Memory B cell (primary cell): ENCODE measurements at regions not wholly inside any gene's neighbourhood (a gene's known extent, or its start where the extent isn't known, plus 50 kb on each side); places are given as distances from the start of the nearest gene placed in this dataset.

ENCODE experiments used
- ATAC-seq: fragments of 150-1000 bp; cut with Tn5 transposase; 2 replicates; pipeline ENCODE4 v1.10.0; 2021; ENCODE audit warnings: low read depth, mild to moderate bottlenecking, moderate library complexity
- DNase-seq, 2 donors: peaks; one replicate each; pipeline ENCODE4 v3.0.0; 2022; ENCODE audit warnings: low spot score in 2 of 2
- H3K27ac Mint-ChIP-seq: one replicate; pipeline ENCODE4 v1.8.0; 2022; ENCODE audit warnings: mild to moderate bottlenecking, moderate library complexity, mixed read lengths
- H3K27me3 Mint-ChIP-seq: one replicate; pipeline ENCODE4 v1.8.0; 2022; ENCODE audit warnings: mixed read lengths
- H3K36me3 Mint-ChIP-seq: one replicate; pipeline ENCODE4 v1.8.0; 2022; ENCODE audit warnings: mild to moderate bottlenecking, mixed read lengths
- H3K4me1 Mint-ChIP-seq: one replicate; pipeline ENCODE4 v1.8.0; 2022; ENCODE audit warnings: mixed read lengths
- H3K4me3 Mint-ChIP-seq: one replicate; pipeline ENCODE4 v1.8.0; 2022; ENCODE audit warnings: mild to moderate bottlenecking, moderate library complexity, mixed read lengths
- H3K9me3 Mint-ChIP-seq: one replicate; pipeline ENCODE4 v1.8.0; 2022; ENCODE audit warnings: mixed read lengths

GRCh38 chr3:113138839-113139743 is 72.3 kb upstream of the BOC start:
- no peak for DNase-seq

GRCh38 chr3:113140876-113141275 is 70.5 kb upstream of the BOC start:
- peaks cover 3% of the 10 kb centered on the region for H3K4me1 Mint-ChIP-seq
- peaks cover 4% of the 10 kb centered on the region for H3K27me3 Mint-ChIP-seq
- DNase-seq = no peak
- H3K36me3 Mint-ChIP-seq = peaks cover 3% of the 10 kb centered on the region
- H3K9me3 Mint-ChIP-seq = no peaks in the 10 kb centered on the region
- H3K4me3 Mint-ChIP-seq = no peak overlapping the region
- ATAC-seq = no peak
- H3K27ac Mint-ChIP-seq = no peak overlapping the region

More at GRCh38 chr3:113138839-113139743, 72.3 kb upstream of the BOC start:
- H3K4me3 Mint-ChIP-seq = no peak overlapping the region
- no peaks in the 10 kb centered on the region for H3K9me3 Mint-ChIP-seq
- peaks cover 3% of the 10 kb centered on the region for H3K27me3 Mint-ChIP-seq
- ATAC-seq = no peak
- no peak overlapping the region for H3K27ac Mint-ChIP-seq
- peaks cover 3% of the 10 kb centered on the region for H3K36me3 Mint-ChIP-seq
- peaks cover 3% of the 10 kb centered on the region for H3K4me1 Mint-ChIP-seq

- H3K4me3 Mint-ChIP-seq = no peak overlapping the region
- peaks cover 4% of the 10 kb centered on the region for H3K27me3 Mint-ChIP-seq
- H3K4me1 Mint-ChIP-seq = peaks cover 3% of the 10 kb centered on the region
- peaks cover 3% of the 10 kb centered on the region for H3K36me3 Mint-ChIP-seq
- ATAC-seq (no peak), DNase-seq (no peak)
- H3K27ac Mint-ChIP-seq = no peak overlapping the region
- no peaks in the 10 kb centered on the region for H3K9me3 Mint-ChIP-seq
Measured at GRCh38 chr3:113141543-113141942, 69.8 kb upstream of the BOC start.

DNA sequence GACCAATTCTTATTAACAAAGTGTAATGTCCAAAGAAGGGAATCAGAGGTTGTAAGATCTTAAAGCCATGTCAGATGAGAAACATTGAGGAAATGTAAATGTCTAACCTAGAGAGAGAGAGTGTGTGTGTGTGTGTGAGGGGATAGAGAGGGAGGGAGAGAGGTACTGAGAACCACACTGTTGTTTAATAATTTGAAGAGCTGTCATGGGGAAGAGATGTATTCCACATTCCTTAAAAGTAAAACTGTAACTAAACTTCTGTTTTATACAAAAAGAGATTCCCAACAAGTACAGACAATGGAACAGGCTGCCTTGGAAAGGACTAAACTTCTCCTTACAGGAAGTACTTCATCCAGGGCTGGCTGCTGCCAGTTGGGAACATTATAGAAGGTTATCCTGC is 68.9 kb upstream of the BOC start:
- Mint-ChIP-seq H3K27ac (no peak overlapping the region), H3K27me3 (peaks cover 4% of the 10 kb centered on the region), H3K36me3 (peaks cover 3% of the 10 kb centered on the region), H3K9me3 (no peaks in the 10 kb centered on the region), H3K4me3 (no peak overlapping the region), H3K4me1 (peaks cover 3% of the 10 kb centered on the region)
- ATAC-seq (no peak), DNase-seq (no peak)

GRCh38 chr3:113143353-113143752 is 68.0 kb upstream of the BOC start:
- Mint-ChIP-seq H3K4me1 (peaks cover 3% of the 10 kb centered on the region), H3K9me3 (no peaks in the 10 kb centered on the region), H3K4me3 (no peak overlapping the region), H3K27ac (no peak overlapping the region), H3K27me3 (peaks cover 4% of the 10 kb centered on the region), H3K36me3 (peaks cover 3% of the 10 kb centered on the region)
- DNase-seq = no peak
- ATAC-seq = no peak

DNA sequence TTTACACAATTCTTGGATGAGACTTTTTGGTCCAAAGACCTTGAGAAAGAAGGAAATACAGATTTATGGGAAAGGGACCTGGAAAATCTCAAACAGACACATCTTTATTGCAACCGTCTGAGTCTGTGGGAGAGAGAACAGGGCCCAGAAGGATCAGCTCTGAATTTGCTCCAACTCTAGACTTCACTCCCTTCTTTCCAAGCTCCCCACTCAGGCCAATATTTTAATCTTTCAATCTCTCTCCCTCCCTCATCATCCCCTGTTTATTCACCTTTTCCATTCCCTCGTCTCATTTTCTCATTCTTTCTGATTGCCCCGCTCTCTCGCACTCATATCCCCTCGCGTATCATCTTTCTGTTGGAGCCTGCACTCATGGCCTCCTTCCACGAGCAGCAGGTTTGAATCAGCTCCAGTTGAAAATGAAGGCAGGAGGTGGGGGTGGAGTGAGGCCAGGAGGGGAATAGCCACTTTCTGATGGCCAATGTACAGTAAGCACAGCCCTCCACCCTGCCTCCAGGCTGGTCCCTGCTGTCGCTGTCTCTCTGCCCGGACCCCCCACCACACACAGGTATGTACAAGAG is 63.6 kb upstream of the BOC start:
- Mint-ChIP-seq H3K36me3 (peaks cover 3% of the 10 kb centered on the region), H3K27ac (no peak overlapping the region), H3K27me3 (peaks cover 1% of the 10 kb centered on the region), H3K4me1 (no peaks in the 10 kb centered on the region), H3K4me3 (no peak overlapping the region), H3K9me3 (no peaks in the 10 kb centered on the region)
- ATAC-seq (no peak), DNase-seq (no peak)

DNA sequence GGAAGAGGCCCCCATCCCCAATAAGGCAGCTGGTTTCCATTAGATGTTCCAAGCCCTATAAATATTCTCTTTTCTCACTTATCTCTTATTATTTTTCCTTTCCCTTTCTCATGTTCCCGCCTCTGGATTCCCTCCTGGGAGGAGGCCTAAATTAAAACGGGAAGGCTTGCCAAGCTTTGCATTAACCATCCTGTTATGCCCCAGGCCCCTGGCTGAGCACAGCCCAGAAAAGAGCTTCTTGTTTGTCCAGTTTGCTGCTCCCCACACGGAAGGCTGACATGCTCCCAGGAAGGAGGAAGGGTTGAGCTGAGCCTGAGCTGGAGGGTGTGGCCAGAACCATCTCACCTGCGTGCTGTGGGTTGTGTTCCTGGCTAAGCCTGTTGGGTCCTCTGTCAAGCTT is 63.1 kb upstream of the BOC start:
- no peaks in the 10 kb centered on the region for H3K4me1 Mint-ChIP-seq
- H3K27me3 Mint-ChIP-seq = peaks cover 1% of the 10 kb centered on the region
- DNase-seq (no peak), ATAC-seq (no peak)
- no peaks in the 10 kb centered on the region for H3K9me3 Mint-ChIP-seq
- H3K4me3 Mint-ChIP-seq = no peak overlapping the region
- H3K36me3 Mint-ChIP-seq = peaks cover 3% of the 10 kb centered on the region
- no peak overlapping the region for H3K27ac Mint-ChIP-seq

DNA sequence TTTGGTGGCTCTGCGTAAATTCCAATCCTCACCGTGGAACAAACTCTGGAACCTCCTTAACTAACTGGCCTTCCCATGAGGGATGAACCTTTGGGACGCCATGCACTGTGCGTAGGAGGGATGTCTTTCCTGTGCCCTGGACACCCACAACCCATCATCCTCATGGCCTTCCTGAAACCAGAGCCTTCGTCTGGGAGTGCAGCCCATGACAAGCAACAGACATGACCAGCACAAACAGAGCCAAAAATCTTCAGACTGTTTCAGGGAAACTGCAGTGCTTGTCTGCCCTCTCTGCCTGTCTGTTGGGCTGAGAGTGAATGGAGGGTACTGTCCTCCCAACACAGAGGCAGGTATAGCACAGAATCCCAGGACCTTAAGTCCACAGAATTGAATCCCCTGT is 61.1 kb upstream of the BOC start:
- Mint-ChIP-seq H3K36me3 (no peaks in the 10 kb centered on the region), H3K27ac (no peak overlapping the region), H3K4me3 (no peak overlapping the region), H3K27me3 (no peaks in the 10 kb centered on the region), H3K4me1 (peaks cover 2% of the 10 kb centered on the region), H3K9me3 (no peaks in the 10 kb centered on the region)
- DNase-seq (no peak), ATAC-seq (no peak)

DNA sequence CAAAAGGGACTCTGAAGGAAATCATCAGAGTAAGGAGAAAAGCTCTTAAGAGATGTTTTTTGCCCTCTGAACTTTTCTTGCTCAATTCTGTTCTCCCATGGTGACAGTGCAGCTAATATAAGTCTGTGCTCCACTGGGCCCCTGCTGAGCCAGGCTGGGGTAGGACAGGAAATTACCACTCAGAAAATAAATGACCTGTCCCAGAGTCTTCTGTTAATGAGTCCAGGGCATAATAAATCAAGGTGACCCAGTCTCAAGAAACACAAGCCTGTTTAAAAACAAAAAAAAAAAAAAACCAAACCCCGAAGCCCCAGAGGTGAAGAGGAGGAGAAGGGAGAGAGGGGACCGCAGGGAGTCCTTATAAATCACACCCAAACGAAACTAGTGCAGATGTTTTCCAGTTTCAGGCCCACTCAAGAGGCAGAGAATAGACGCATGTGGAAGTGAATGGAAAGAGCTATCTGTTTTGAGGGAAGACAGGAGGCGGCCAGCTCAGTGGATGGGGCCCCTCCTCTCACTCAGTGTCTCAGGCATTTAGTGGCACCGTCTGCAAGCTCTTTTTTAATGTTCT is 59.8 kb upstream of the BOC start:
- no peaks in the 10 kb centered on the region for H3K36me3 Mint-ChIP-seq
- DNase-seq (no peak), ATAC-seq (no peak)
- no peak overlapping the region for H3K4me3 Mint-ChIP-seq
- H3K4me1 Mint-ChIP-seq = peaks cover 2% of the 10 kb centered on the region
- H3K27ac Mint-ChIP-seq = no peak overlapping the region
- no peaks in the 10 kb centered on the region for H3K27me3 Mint-ChIP-seq
- H3K9me3 Mint-ChIP-seq = no peaks in the 10 kb centered on the region

- Mint-ChIP-seq H3K27ac (no peak overlapping the region), H3K27me3 (no peaks in the 10 kb centered on the region), H3K4me1 (peaks cover 2% of the 10 kb centered on the region), H3K4me3 (no peak overlapping the region), H3K9me3 (no peaks in the 10 kb centered on the region), H3K36me3 (no peaks in the 10 kb centered on the region)
- ATAC-seq = no peak
- DNase-seq = no peak
Measured at GRCh38 chr3:113152849-113153248, 58.5 kb upstream of the BOC start.

GRCh38 chr3:113153499-113154107 is 57.8 kb upstream of the BOC start:
- Mint-ChIP-seq H3K27me3 (no peaks in the 10 kb centered on the region), H3K27ac (no peak overlapping the region), H3K4me1 (peaks cover 2% of the 10 kb centered on the region), H3K9me3 (no peaks in the 10 kb centered on the region), H3K4me3 (no peak overlapping the region), H3K36me3 (no peaks in the 10 kb centered on the region)
- DNase-seq (no peak), ATAC-seq (peak; percentile 21)

DNA sequence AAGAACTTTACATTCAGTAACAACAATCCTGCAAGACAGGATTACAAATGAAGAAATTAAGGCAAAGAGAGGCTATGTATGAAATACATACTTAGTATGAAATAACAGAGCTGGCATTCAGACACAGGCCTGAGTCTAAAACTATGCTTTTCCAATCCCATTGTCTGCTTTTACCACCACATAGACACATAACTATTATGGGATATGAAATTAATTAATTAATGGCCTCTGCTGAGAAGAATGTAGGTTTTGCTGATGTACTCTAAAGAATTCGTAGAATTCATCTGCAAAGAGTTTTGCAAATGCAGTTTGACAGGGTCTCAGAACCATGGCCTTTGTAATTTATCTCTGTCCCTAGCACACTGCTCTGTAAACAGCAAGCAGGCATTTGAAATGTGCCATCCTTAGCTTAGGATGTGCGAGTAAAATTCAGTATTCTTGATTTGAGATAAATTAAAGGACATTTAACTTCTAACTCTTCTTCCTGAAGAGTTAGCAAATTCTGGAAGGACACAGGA is 54.5 kb upstream of the BOC start:
- ATAC-seq (no peak), DNase-seq (no peak)
- Mint-ChIP-seq H3K36me3 (no peaks in the 10 kb centered on the region), H3K27me3 (peaks cover 3% of the 10 kb centered on the region), H3K27ac (no peak overlapping the region), H3K4me1 (peaks cover 2% of the 10 kb centered on the region), H3K4me3 (no peak overlapping the region), H3K9me3 (no peaks in the 10 kb centered on the region)

GRCh38 chr3:113157408-113158030 is 53.8 kb upstream of the BOC start:
- H3K36me3 Mint-ChIP-seq = no peaks in the 10 kb centered on the region
- H3K9me3 Mint-ChIP-seq = no peaks in the 10 kb centered on the region
- ATAC-seq = no peak
- H3K4me3 Mint-ChIP-seq = no peak overlapping the region
- DNase-seq = no peak
- H3K27me3 Mint-ChIP-seq = peaks cover 6% of the 10 kb centered on the region
- no peak overlapping the region for H3K27ac Mint-ChIP-seq
- peaks cover 2% of the 10 kb centered on the region for H3K4me1 Mint-ChIP-seq

- H3K27ac Mint-ChIP-seq = no peak overlapping the region
- H3K4me1 Mint-ChIP-seq = peaks cover 2% of the 10 kb centered on the region
- DNase-seq = no peak
- no peak overlapping the region for H3K4me3 Mint-ChIP-seq
- H3K9me3 Mint-ChIP-seq = no peaks in the 10 kb centered on the region
- ATAC-seq = no peak
- H3K27me3 Mint-ChIP-seq = peaks cover 6% of the 10 kb centered on the region
- H3K36me3 Mint-ChIP-seq = no peaks in the 10 kb centered on the region
Measured at GRCh38 chr3:113158171-113158570, 53.2 kb upstream of the BOC start.
